ENCODE measurements at regions not wholly inside any gene's neighbourhood (a gene's known extent, or its start where the extent isn't known, plus 50 kb on each side); places are given as distances from the start of the nearest gene placed in this dataset.

DNA sequence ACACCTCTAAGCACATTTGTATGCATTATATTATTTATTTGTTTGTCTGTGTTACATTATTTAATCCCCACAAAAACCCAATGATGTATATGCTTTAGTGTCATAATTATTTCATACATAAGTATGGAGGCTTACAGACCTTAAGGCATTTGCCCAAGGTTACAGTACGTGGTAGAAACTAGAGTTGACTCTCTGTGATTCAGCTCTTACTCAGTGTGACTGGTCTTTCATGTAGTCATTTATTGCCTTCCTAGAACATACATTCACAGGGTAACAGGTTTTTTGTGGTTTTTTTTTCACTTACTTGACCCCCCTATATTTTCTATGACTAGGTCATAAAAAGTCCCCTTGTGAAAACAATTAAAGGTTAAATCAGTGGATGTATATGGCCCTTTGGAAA, 566.8 kb downstream of the TFAP2A start:
- TF ChIP-seq SIN3A (IDR thresholded peaks at IDR 0.05; ENCODE audit: borderline replicate concordance, insufficient read depth, low read length) (no peak), POLR2AphosphoS5 (IDR thresholded peaks at IDR 0.05; ENCODE audit: low read depth, low read length) (no peak), FOXP2 (optimal IDR thresholded peaks at IDR 0.05; ENCODE audit: borderline replicate concordance, extremely low read depth, extremely low read length, insufficient read depth) (no peak), TAF1 (IDR thresholded peaks at IDR 0.05; ENCODE audit: borderline replicate concordance, insufficient read depth, low read length) (no peak)
- TF ChIP-seq, protein P1, sequence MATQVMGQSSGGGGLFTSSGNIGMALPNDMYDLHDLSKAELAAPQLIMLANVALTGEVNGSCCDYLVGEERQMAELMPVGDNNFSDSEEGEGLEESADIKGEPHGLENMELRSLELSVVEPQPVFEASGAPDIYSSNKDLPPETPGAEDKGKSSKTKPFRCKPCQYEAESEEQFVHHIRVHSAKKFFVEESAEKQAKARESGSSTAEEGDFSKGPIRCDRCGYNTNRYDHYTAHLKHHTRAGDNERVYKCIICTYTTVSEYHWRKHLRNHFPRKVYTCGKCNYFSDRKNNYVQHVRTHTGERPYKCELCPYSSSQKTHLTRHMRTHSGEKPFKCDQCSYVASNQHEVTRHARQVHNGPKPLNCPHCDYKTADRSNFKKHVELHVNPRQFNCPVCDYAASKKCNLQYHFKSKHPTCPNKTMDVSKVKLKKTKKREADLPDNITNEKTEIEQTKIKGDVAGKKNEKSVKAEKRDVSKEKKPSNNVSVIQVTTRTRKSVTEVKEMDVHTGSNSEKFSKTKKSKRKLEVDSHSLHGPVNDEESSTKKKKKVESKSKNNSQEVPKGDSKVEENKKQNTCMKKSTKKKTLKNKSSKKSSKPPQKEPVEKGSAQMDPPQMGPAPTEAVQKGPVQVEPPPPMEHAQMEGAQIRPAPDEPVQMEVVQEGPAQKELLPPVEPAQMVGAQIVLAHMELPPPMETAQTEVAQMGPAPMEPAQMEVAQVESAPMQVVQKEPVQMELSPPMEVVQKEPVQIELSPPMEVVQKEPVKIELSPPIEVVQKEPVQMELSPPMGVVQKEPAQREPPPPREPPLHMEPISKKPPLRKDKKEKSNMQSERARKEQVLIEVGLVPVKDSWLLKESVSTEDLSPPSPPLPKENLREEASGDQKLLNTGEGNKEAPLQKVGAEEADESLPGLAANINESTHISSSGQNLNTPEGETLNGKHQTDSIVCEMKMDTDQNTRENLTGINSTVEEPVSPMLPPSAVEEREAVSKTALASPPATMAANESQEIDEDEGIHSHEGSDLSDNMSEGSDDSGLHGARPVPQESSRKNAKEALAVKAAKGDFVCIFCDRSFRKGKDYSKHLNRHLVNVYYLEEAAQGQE (IDR thresholded peaks at IDR 0.05; ENCODE audit: insufficient read depth in 1 of 2, low read depth in 2 of 2, low read length in 2 of 2), result no peak

GRCh38 chr6:9841886-9842725, 572.8 kb downstream of the TFAP2A start:
- TF ChIP-seq, protein P1 (IDR thresholded peaks at IDR 0.05; ENCODE audit: insufficient read depth in 1 of 2, low read depth in 2 of 2, low read length in 2 of 2), result no peak
- no peak for TF ChIP-seq POLR2AphosphoS5 (IDR thresholded peaks at IDR 0.05; ENCODE audit: low read depth, low read length)
- no peak for TF ChIP-seq TAF1 (IDR thresholded peaks at IDR 0.05; ENCODE audit: borderline replicate concordance, insufficient read depth, low read length)
- no peak for TF ChIP-seq FOXP2 (optimal IDR thresholded peaks at IDR 0.05; ENCODE audit: borderline replicate concordance, extremely low read depth, extremely low read length, insufficient read depth)
- TF ChIP-seq SIN3A (IDR thresholded peaks at IDR 0.05; ENCODE audit: borderline replicate concordance, insufficient read depth, low read length), result no peak

GRCh38 chr6:9834233-9834632, 580.6 kb downstream of the TFAP2A start:
- no peak for TF ChIP-seq TAF1 (IDR thresholded peaks at IDR 0.05; ENCODE audit: borderline replicate concordance, insufficient read depth, low read length)
- TF ChIP-seq, protein P1 (IDR thresholded peaks at IDR 0.05; ENCODE audit: insufficient read depth in 1 of 2, low read depth in 2 of 2, low read length in 2 of 2), result no peak
- no peak for TF ChIP-seq SIN3A (IDR thresholded peaks at IDR 0.05; ENCODE audit: borderline replicate concordance, insufficient read depth, low read length)
- TF ChIP-seq POLR2AphosphoS5 (IDR thresholded peaks at IDR 0.05; ENCODE audit: low read depth, low read length), result no peak
- no peak for TF ChIP-seq FOXP2 (optimal IDR thresholded peaks at IDR 0.05; ENCODE audit: borderline replicate concordance, extremely low read depth, extremely low read length, insufficient read depth)

DNA sequence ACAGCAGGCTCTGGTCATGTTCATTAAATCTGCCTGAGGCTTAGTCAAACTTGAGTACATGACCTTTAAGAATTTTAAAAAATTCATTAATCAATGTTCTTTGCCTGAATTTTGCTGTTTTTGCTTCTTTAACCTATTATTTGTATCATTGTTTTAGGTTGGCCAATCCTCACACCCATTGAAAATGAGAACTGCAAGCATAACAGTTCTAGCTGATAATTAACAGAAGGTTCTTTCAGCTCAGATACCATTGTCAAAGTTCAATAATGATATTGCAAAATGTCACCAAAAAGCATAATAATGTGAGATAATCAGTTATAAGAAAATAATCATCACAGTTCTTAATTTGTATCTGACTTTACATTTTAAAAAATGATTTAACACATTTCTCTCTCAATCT, 583.1 kb downstream of the TFAP2A start:
- TF ChIP-seq TAF1 (IDR thresholded peaks at IDR 0.05; ENCODE audit: borderline replicate concordance, insufficient read depth, low read length), result no peak
- no peak for TF ChIP-seq FOXP2 (optimal IDR thresholded peaks at IDR 0.05; ENCODE audit: borderline replicate concordance, extremely low read depth, extremely low read length, insufficient read depth)
- TF ChIP-seq SIN3A (IDR thresholded peaks at IDR 0.05; ENCODE audit: borderline replicate concordance, insufficient read depth, low read length), result no peak
- TF ChIP-seq, protein P1 (IDR thresholded peaks at IDR 0.05; ENCODE audit: insufficient read depth in 1 of 2, low read depth in 2 of 2, low read length in 2 of 2), result no peak
- TF ChIP-seq POLR2AphosphoS5 (IDR thresholded peaks at IDR 0.05; ENCODE audit: low read depth, low read length), result no peak

All from PFSK-1 (cell line).